ENCODE measurements at regions not wholly inside any gene's neighbourhood (a gene's known extent, or its start where the extent isn't known, plus 50 kb on each side); places are given as distances from the start of the nearest gene placed in this dataset.

DNA sequence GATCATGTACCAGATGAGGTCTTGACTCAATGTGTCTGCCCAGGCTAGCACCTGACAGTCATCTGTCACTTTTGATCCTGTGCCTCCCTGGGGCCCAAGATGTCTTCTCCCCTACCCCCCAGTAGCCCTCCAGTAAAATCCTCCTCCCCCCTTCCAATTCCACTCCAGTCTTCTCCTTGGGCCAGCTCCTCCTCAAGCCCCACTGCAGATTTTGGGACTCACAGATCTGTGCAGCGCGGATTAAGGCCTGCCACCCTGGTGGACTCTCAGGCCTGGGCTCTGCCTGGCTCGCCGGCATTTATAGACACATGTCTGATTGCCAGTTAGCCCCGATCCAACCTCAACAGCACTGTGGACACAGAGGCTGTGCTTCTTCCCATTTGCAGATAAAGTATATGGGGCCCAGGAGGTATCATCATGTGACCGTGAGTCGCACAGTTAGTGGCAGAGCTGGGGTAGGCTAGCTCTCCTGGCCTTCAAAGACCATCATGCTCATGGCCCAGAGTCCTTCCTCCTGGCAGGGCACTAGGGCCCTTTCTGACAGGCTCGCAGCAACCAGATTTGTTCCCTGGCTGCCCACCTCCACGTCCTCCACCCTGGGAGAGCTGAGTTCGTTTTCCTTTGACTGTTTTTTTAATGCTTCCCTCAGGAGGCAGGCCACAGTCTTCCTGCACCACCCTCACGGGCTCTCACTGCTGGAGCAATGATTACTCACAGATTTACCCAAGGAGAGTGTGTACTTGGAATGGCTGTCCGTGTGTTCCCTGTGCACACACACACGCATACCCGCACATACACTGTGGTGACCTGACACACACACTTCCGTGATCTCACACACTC, 98.3 kb upstream of the DIO3 start:
- H3K27ac Mint-ChIP-seq, result no peak overlapping the region
- peaks cover 0 to 2% (median 0%) of the 10 kb centered on the region in 5 donors for H3K9me3 Mint-ChIP-seq
- H3K4me3 Mint-ChIP-seq, result no peak overlapping the region
- H3K4me1 Mint-ChIP-seq, result peaks cover 0 to 4% (median 0%) of the 10 kb centered on the region in 3 donors
- no peaks in the 10 kb centered on the region for H3K36me3 ChIP-seq (ENCODE audit: insufficient read depth, low read length)
- no peak overlapping the region for H3K4me3 ChIP-seq (ENCODE audit: low read length)
- no peak overlapping the region for H3K27ac ChIP-seq (ENCODE audit: low read depth, low read length)
- no peak for DNase-seq
- H3K27me3 ChIP-seq (ENCODE audit: insufficient read depth, low read length, poor library complexity, severe bottlenecking), result peaks cover 10% of the 10 kb centered on the region
- no peaks in the 10 kb centered on the region for H3K4me1 ChIP-seq (ENCODE audit: insufficient read depth, low read length)
- H3K36me3 Mint-ChIP-seq, result no peaks in the 10 kb centered on the region
- CTCF ChIA-PET, result no interaction called here
- H3K9me3 ChIP-seq (ENCODE audit: low read length), result no peaks in the 10 kb centered on the region
- H3K27me3 Mint-ChIP-seq, result peaks cover 23 to 33% of the 10 kb centered on the region in 2 donors
- POLR2A ChIA-PET, result no interaction called here

DNA sequence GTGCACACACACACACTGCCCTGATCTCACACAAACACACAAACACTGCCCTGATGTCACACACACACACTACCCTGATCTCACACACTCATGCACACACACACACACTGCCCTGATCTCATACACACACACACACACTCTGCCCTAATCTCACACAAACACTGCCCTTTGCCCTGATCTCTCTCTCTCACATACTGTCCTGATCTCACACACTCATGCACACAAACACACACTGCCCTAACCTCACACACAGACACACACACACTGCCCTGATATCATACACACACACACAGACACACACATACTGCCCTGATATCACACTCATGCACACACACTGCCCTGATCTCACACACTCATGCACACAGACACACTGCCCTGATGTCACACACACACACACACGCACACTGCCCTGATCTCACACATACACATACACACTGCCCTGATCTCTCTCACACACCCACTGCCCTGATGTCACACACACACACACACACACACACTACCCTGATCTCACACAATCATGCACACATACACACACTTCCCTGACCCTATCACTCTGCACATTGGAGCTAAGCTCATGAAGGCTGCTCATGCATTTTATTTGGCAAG, 97.6 kb upstream of the DIO3 start:
- Mint-ChIP-seq H3K36me3 (no peaks in the 10 kb centered on the region), H3K9me3 (peaks cover 0 to 2% (median 0%) of the 10 kb centered on the region in 5 donors), H3K4me1 (peaks cover 0 to 4% (median 0%) of the 10 kb centered on the region in 3 donors), H3K27ac (no peak overlapping the region), H3K4me3 (no peak overlapping the region), H3K27me3 (peaks cover 23 to 33% of the 10 kb centered on the region in 2 donors)
- ChIA-PET CTCF (no interaction called here), POLR2A (no interaction called here)
- H3K4me3 ChIP-seq (ENCODE audit: low read length), result no peak overlapping the region
- no peaks in the 10 kb centered on the region for H3K9me3 ChIP-seq (ENCODE audit: low read length)
- H3K36me3 ChIP-seq (ENCODE audit: insufficient read depth, low read length), result no peaks in the 10 kb centered on the region
- H3K27me3 ChIP-seq (ENCODE audit: insufficient read depth, low read length, poor library complexity, severe bottlenecking), result peaks cover 7% of the 10 kb centered on the region
- no peaks in the 10 kb centered on the region for H3K4me1 ChIP-seq (ENCODE audit: insufficient read depth, low read length)
- DNase-seq, result no peak
- H3K27ac ChIP-seq (ENCODE audit: low read depth, low read length), result no peak overlapping the region

DNA sequence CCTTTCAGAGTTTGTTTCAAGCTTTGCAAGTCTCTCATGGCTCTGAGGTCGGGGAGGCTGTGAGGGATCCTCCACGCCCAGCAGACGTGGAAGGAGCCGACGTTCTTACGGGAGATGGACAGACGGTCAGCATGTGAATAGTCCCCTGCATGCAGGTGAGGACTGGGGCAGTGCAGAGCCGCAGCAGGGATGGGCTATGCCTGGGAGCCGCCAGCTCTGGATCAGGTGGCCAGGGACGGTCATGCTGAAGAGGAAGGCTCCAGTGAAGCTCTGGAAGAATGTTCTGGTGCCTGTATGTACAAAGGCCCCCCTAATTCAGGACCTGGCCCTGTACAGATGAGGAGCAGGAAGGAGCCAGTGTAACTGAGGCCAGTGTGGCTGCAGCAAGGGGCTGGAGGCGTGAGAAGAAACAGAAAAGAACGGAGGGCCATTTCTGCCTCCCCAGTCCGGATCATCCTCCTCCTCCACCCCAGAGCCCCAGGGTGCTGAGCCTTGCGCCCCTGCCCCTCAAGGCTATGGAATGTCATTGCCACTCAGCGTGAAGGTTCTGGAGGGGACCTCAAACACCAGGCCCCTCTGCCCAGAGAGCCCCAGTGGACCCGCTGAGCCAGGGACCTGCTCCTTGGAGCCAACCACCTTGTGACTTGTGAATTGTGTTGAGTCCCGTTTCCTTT, 96.8 kb upstream of the DIO3 start:
- Mint-ChIP-seq H3K27ac (no peak overlapping the region), H3K4me3 (no peak overlapping the region), H3K9me3 (peaks cover 0 to 2% (median 0%) of the 10 kb centered on the region in 5 donors), H3K27me3 (peaks cover 20 to 33% of the 10 kb centered on the region in 2 donors), H3K4me1 (peaks cover 0 to 4% (median 0%) of the 10 kb centered on the region in 3 donors), H3K36me3 (no peaks in the 10 kb centered on the region)
- Histone ChIP-seq H3K9me3 (ENCODE audit: low read length) (no peaks in the 10 kb centered on the region), H3K36me3 (ENCODE audit: insufficient read depth, low read length) (no peaks in the 10 kb centered on the region), H3K4me3 (ENCODE audit: low read length) (no peak overlapping the region), H3K27ac (ENCODE audit: low read depth, low read length) (no peak overlapping the region), H3K4me1 (ENCODE audit: insufficient read depth, low read length) (no peaks in the 10 kb centered on the region), H3K27me3 (ENCODE audit: insufficient read depth, low read length, poor library complexity, severe bottlenecking) (peaks cover 7% of the 10 kb centered on the region)
- ChIA-PET CTCF (no interaction called here), POLR2A (no interaction called here)
- no peak for DNase-seq

DNA sequence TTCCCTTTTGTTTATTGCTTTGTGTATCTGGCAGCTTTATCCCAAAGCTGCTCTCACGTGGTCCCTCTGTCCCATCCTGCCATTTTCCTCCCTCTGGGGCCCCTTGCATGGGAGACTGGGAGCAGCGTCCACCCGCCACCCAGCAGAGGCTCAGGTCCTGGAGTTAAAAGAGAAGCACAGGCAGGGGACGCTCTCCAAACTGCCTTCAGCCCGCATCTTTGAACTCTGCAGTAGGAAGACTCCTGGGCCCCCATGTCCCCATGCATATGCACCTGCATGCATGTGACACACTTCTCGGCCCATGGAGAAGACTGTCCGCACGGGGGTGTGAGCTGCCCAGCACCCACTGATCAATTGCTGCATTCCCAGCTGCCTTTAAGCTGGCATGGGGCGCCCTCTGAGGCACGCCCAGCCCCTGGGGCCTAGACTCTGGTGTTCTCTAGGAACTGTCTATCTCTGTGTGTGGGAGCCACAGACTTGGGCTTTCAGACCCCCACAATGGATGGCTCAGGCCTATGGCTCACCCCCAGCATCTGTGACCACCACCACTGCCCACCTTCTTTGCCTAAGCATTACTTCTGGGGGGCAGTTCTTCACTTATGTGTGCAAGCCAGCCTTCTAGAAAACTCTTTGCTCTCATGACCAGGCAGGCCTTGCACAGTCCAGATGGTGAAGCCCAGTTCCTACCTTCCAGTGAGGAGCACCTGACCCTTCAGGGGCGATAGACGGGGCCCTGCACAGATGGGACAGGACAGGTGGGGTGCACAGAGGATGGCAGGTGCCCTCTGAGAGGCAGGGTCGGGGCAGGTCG, 96.1 kb upstream of the DIO3 start:
- H3K27me3 Mint-ChIP-seq, result peaks cover 14 to 30% of the 10 kb centered on the region in 2 donors

DNA sequence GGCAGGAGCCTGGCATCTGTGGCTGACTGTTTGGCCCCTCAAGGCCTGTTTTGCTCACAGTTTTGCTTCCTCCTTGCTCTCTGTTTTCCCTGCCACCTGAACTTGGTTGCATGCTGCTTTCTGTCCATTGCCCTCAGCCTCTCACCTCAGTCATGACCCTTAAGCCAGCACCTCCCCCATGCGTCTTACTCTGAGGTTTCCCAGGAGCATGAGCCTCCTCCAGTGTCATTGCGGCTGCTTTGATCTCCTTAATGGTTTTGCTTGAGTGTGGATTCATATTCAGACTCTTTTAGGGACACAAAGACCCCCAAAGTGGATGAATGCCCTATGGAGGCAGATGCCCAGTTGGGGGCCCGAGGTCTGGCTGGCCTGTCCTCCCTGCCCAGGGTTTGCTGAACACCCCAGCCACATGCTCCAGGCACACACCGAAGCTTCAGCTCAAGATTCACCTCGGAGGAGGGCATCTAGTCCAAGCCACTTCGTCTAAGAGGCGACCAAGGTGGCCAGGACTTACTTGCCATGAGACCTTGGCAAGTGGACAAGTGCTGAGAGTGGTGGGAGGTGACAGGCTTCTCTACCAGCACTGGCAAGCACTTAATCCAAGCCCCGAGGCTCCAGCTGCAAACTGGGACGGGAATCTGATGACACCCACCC, 95.4 kb upstream of the DIO3 start:
- no peaks in the 10 kb centered on the region for H3K9me3 ChIP-seq (ENCODE audit: low read length)
- Mint-ChIP-seq H3K9me3 (no peaks in the 10 kb centered on the region), H3K27me3 (peaks cover 9 to 23% of the 10 kb centered on the region in 2 donors), H3K27ac (no peak overlapping the region), H3K4me3 (no peak overlapping the region), H3K4me1 (no peaks in the 10 kb centered on the region), H3K36me3 (no peaks in the 10 kb centered on the region)
- ChIA-PET POLR2A (no interaction called here), CTCF (no interaction called here)
- H3K36me3 ChIP-seq (ENCODE audit: insufficient read depth, low read length), result no peaks in the 10 kb centered on the region
- H3K4me1 ChIP-seq (ENCODE audit: insufficient read depth, low read length), result no peaks in the 10 kb centered on the region
- DNase-seq, result no peak
- no peak overlapping the region for H3K27ac ChIP-seq (ENCODE audit: low read depth, low read length)
- no peaks in the 10 kb centered on the region for H3K27me3 ChIP-seq (ENCODE audit: insufficient read depth, low read length, poor library complexity, severe bottlenecking)
- H3K4me3 ChIP-seq (ENCODE audit: low read length), result no peak overlapping the region

More for the DNA sequence above, 96.1 kb upstream of the DIO3 start:
- CTCF ChIA-PET, result no interaction called here
- Histone ChIP-seq H3K4me3 (ENCODE audit: low read length) (no peak overlapping the region), H3K9me3 (ENCODE audit: low read length) (no peaks in the 10 kb centered on the region), H3K27ac (ENCODE audit: low read depth, low read length) (no peak overlapping the region), H3K27me3 (ENCODE audit: insufficient read depth, low read length, poor library complexity, severe bottlenecking) (peaks cover 4% of the 10 kb centered on the region), H3K4me1 (ENCODE audit: insufficient read depth, low read length) (no peaks in the 10 kb centered on the region), H3K36me3 (ENCODE audit: insufficient read depth, low read length) (no peaks in the 10 kb centered on the region)
- no peaks in the 10 kb centered on the region for H3K36me3 Mint-ChIP-seq
- no peak for DNase-seq
- H3K9me3 Mint-ChIP-seq, result peaks cover 0 to 2% (median 0%) of the 10 kb centered on the region in 5 donors
- H3K4me3 Mint-ChIP-seq, result no peak overlapping the region
- POLR2A ChIA-PET, result no interaction called here
- H3K27ac Mint-ChIP-seq, result no peak overlapping the region
- H3K4me1 Mint-ChIP-seq, result peaks cover 0 to 2% (median 0%) of the 10 kb centered on the region in 3 donors

DNA sequence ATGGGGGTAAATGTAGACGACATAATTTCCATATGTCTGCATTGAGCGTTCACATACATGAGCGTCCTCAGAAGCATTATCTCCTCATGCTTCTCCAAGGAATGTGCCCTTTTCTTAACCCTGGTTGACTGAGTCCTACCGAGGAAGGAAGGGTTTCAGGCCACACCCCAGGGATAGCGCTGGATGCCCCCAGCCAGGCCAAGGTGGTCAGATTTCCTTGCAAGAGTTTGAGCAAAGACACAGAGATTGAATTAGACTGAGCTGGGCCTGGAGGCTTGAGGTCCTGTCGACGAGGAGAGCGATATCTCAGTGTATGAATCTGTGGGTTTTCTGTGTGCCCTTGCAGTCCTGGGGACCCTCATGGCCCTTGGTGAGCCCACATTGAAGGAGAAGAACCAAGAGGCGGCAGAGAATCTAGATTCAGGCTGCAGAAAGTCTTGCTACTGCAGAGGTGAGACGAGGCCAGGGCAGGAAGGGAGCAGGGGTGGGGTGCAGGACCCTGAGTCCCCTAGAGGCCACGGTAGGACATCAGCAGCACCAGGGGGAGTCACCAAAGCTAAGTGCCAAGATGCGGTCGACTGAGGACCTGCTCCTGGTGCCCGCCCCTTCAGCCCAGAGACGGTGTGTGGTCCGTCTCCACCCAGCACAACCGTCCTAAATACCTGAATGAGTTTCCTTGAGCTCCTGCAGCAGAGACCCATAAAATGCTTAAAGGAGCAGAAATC, 94.7 kb upstream of the DIO3 start:
- no peaks in the 10 kb centered on the region for H3K9me3 ChIP-seq (ENCODE audit: low read length)
- H3K9me3 Mint-ChIP-seq, result no peaks in the 10 kb centered on the region
- no peak overlapping the region for H3K27ac Mint-ChIP-seq
- no peaks in the 10 kb centered on the region for H3K4me1 Mint-ChIP-seq
- no peak overlapping the region for H3K27ac ChIP-seq (ENCODE audit: low read depth, low read length)
- H3K4me3 ChIP-seq (ENCODE audit: low read length), result no peak overlapping the region
- CTCF ChIA-PET, result no interaction called here
- no peak overlapping the region for H3K4me3 Mint-ChIP-seq
- H3K36me3 ChIP-seq (ENCODE audit: insufficient read depth, low read length), result no peaks in the 10 kb centered on the region
- H3K36me3 Mint-ChIP-seq, result no peaks in the 10 kb centered on the region
- H3K4me1 ChIP-seq (ENCODE audit: insufficient read depth, low read length), result no peaks in the 10 kb centered on the region
- POLR2A ChIA-PET, result no interaction called here
- no peaks in the 10 kb centered on the region for H3K27me3 ChIP-seq (ENCODE audit: insufficient read depth, low read length, poor library complexity, severe bottlenecking)
- H3K27me3 Mint-ChIP-seq, result peaks cover 7 to 19% of the 10 kb centered on the region in 2 donors
- DNase-seq, result no peak

DNA sequence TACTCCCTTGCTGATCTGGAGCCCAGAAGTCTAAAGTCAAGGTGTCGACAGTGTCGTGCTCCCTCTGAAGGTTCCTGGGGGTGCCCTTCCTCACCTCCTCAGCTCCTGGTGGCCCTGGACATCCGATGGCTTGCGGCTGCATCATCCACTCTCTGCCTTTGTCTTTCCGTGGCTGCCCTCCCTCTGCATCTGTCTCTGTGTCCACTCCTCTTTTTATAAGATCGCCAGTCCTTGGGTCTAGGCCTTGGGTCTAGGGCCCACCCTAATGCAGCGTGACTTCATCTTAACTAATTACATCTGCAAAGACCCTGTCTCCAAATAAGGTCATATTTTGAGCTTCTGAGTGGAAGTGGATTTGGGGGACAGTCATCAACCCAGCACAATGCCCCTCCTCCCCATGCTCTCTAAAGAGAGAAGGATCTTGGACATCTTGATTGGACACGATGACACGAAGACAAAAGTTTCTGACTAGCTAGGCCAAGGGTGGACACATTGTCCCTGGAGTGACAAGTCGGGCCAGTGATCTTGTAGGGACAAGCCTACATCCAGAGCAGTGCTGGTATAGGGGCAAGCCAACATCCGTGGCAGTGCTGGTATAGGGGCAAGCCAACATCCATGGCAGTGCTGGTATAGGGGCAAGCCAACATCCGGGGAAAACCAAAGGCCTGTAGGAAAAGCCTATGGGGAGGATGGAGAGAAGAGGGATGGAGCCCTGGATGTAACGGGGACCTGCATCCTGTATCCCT, 93.9 kb upstream of the DIO3 start:
- no peak for DNase-seq
- H3K36me3 Mint-ChIP-seq, result no peaks in the 10 kb centered on the region
- H3K4me3 Mint-ChIP-seq, result no peak overlapping the region
- no peak overlapping the region for H3K4me3 ChIP-seq (ENCODE audit: low read length)
- H3K36me3 ChIP-seq (ENCODE audit: insufficient read depth, low read length), result no peaks in the 10 kb centered on the region
- no peaks in the 10 kb centered on the region for H3K9me3 ChIP-seq (ENCODE audit: low read length)
- no peaks in the 10 kb centered on the region for H3K4me1 ChIP-seq (ENCODE audit: insufficient read depth, low read length)
- no peak overlapping the region for H3K27ac Mint-ChIP-seq
- ChIA-PET POLR2A (no interaction called here), CTCF (no interaction called here)
- H3K9me3 Mint-ChIP-seq, result no peaks in the 10 kb centered on the region
- no peaks in the 10 kb centered on the region for H3K4me1 Mint-ChIP-seq
- no peaks in the 10 kb centered on the region for H3K27me3 ChIP-seq (ENCODE audit: insufficient read depth, low read length, poor library complexity, severe bottlenecking)
- no peak overlapping the region for H3K27ac ChIP-seq (ENCODE audit: low read depth, low read length)
- H3K27me3 Mint-ChIP-seq, result peaks cover 7 to 15% of the 10 kb centered on the region in 2 donors
